ENCODE measurements at regions not wholly inside any gene's neighbourhood (a gene's known extent, or its start where the extent isn't known, plus 50 kb on each side); places are given as distances from the start of the nearest gene placed in this dataset.

GRCh38 chr7:46414946-46415345, 493.9 kb upstream of the IGFBP3 start:
- TF ChIP-seq POLR2AphosphoS5 (IDR thresholded peaks at IDR 0.05; ENCODE audit: low read depth, low read length) (no peak), HDAC2 (IDR thresholded peaks at IDR 0.05; ENCODE audit: borderline replicate concordance in 1 of 2, low read depth in 2 of 2, low read length in 2 of 2) (no peak), TAF1 (IDR thresholded peaks at IDR 0.05; ENCODE audit: low read depth, low read length) (no peak), CTCF (IDR thresholded peaks at IDR 0.05; ENCODE audit: control extremely low read depth in 1 of 3, insufficient read depth in 1 of 3, low read depth in 1 of 3, low read length in 3 of 3) (no peak), SP1 (IDR thresholded peaks at IDR 0.05; ENCODE audit: low read depth, low read length) (no peak), MAFK (IDR thresholded peaks at IDR 0.05; ENCODE audit: low read depth, low read length) (no peak), SIRT6 (IDR thresholded peaks at IDR 0.05; ENCODE audit: low read length) (no peak), BRCA1 (IDR thresholded peaks at IDR 0.05; ENCODE audit: low read depth, low read length) (no peak), EZH2 (IDR thresholded peaks at IDR 0.05; ENCODE audit: low read depth, low read length, severe bottlenecking) (no peak), RNF2 (IDR thresholded peaks at IDR 0.05; ENCODE audit: borderline replicate concordance, low read depth, low read length, missing control alignments, poor library complexity, severe bottlenecking) (no peak), JUND (IDR thresholded peaks at IDR 0.05; ENCODE audit: low read length) (no peak), MAX (IDR thresholded peaks at IDR 0.05) (no peak), CEBPB (IDR thresholded peaks at IDR 0.05; ENCODE audit: low read depth, low read length) (no peak)

All from H1 (cell line).